Fibroblast of lung (primary cell): ENCODE measurements at regions not wholly inside any gene's neighbourhood (a gene's known extent, or its start where the extent isn't known, plus 50 kb on each side); places are given as distances from the start of the nearest gene placed in this dataset.

Source experiments
- DNase-seq, 2 donors: peaks; one replicate each; pipeline versions ENCODE4 v3.0.0 to v3.0.0-alpha.2; 2010; ENCODE audit warnings: low read depth in 2 of 2
- H2AFZ ChIP-seq: 2 replicates; pipeline ENCODE4 v1.5.1; 2012; ENCODE audit warnings: low read length, control low read depth, inconsistent platforms
- H3K27ac ChIP-seq: 2 replicates; pipeline ENCODE4 v1.5.1; 2011; ENCODE audit warnings: low read length, control low read depth; ENCODE audit not compliant: insufficient read depth
- H3K27me3 ChIP-seq: 2 replicates; pipeline ENCODE4 v1.5.1; 2011; ENCODE audit warnings: mild to moderate bottlenecking, low read length; ENCODE audit not compliant: control insufficient read depth, insufficient read depth
- H3K36me3 ChIP-seq: 2 replicates; pipeline ENCODE4 v1.5.1; 2011; ENCODE audit warnings: low read length; ENCODE audit not compliant: control insufficient read depth, insufficient read depth
- H3K4me1 ChIP-seq: 2 replicates; pipeline ENCODE4 v1.5.1; 2011; ENCODE audit warnings: low read length; ENCODE audit not compliant: control insufficient read depth, insufficient read depth; ENCODE audit errors: extremely low read depth
- H3K4me2 ChIP-seq: 2 replicates; pipeline ENCODE4 v1.5.1; 2011; ENCODE audit warnings: low read length, control low read depth; ENCODE audit not compliant: insufficient read depth; ENCODE audit errors: extremely low read depth
- H3K4me3 ChIP-seq, 4 experiments: fragments of 200-600 bp in 1 of 4; sonication (generic) in 1 of 4; replicated peaks in 1 of 4; 2 replicates each; pipeline ENCODE4 v1.5.1; 2011 to 2016; ENCODE audit warnings: low read length in 4 of 4, low read depth in 3 of 4, mild to moderate bottlenecking in 3 of 4, control low read depth in 2 of 4, inconsistent platforms in 1 of 4, mixed read lengths in 1 of 4; ENCODE audit not compliant: insufficient read depth in 1 of 4; ENCODE audit errors: control extremely low read depth in 1 of 4
- H3K79me2 ChIP-seq: 2 replicates; pipeline ENCODE4 v1.5.1; 2012; ENCODE audit warnings: mild to moderate bottlenecking, low read length, inconsistent platforms; ENCODE audit not compliant: control insufficient read depth, insufficient read depth
- H3K9ac ChIP-seq: 2 replicates; pipeline ENCODE4 v1.5.1; 2011; ENCODE audit warnings: mild to moderate bottlenecking, low read length, control low read depth; ENCODE audit not compliant: insufficient read depth
- H3K9me3 ChIP-seq: 2 replicates; pipeline ENCODE4 v1.5.1; 2012; ENCODE audit warnings: low read depth, low read length; ENCODE audit not compliant: control insufficient read depth, insufficient read depth
- H4K20me1 ChIP-seq: 2 replicates; pipeline ENCODE4 v1.5.1; 2011; ENCODE audit warnings: low read length; ENCODE audit not compliant: control insufficient read depth, insufficient read depth; ENCODE audit errors: extremely low read depth
- CTCF ChIP-seq, 2 donors: IDR thresholded peaks in 1 of 2; conservative IDR thresholded peaks in 1 of 2; 1 replicate in 1 of 2; 2 replicates in 1 of 2; pipeline ENCODE4 v1.5.1; 2011 to 2012; ENCODE audit warnings: low read length in 2 of 2, control low read depth in 1 of 2, inconsistent platforms in 1 of 2, low read depth in 1 of 2, mild to moderate bottlenecking in 1 of 2
- EZH2 ChIP-seq: IDR thresholded peaks from 2 replicates; pipeline ENCODE4 v1.5.1; 2012; ENCODE audit warnings: low read length, control low read depth, mild to moderate bottlenecking; ENCODE audit errors: missing control alignments

- no peak overlapping the region for H2AFZ ChIP-seq
- no peak for DNase-seq
- H3K4me3 ChIP-seq, result no peak overlapping the region
- H3K9me3 ChIP-seq, result no peaks in the 10 kb centered on the region
- no peak overlapping the region for H3K9ac ChIP-seq
- H4K20me1 ChIP-seq, result no peaks in the 10 kb centered on the region
- H3K79me2 ChIP-seq, result no peaks in the 10 kb centered on the region
- no peaks in the 10 kb centered on the region for H3K36me3 ChIP-seq
- H3K27me3 ChIP-seq, result no peaks in the 10 kb centered on the region
- no peak overlapping the region for H3K27ac ChIP-seq
- TF ChIP-seq CTCF (conservative IDR thresholded peaks at IDR 0.05 in 1 of 2, IDR thresholded peaks at IDR 0.05 in 1 of 2; ENCODE audit: low read depth in 1 of 2, low read length in 2 of 2) (no peak), EZH2 (no peak)
- no peak overlapping the region for H3K4me2 ChIP-seq
- no peaks in the 10 kb centered on the region for H3K4me1 ChIP-seq
These were observed 1032.7 kb upstream of the TENM4 start for GRCh38 chr11:80473562-80473961.

- no peak for DNase-seq
- no peak overlapping the region for H3K9ac ChIP-seq
- H3K36me3 ChIP-seq, result no peaks in the 10 kb centered on the region
- no peaks in the 10 kb centered on the region for H3K9me3 ChIP-seq
- no peaks in the 10 kb centered on the region for H4K20me1 ChIP-seq
- H3K27me3 ChIP-seq, result no peaks in the 10 kb centered on the region
- H3K4me1 ChIP-seq, result no peaks in the 10 kb centered on the region
- no peaks in the 10 kb centered on the region for H3K79me2 ChIP-seq
- no peak overlapping the region for H3K27ac ChIP-seq
- no peak for TF ChIP-seq CTCF (conservative IDR thresholded peaks at IDR 0.05 in 1 of 2, IDR thresholded peaks at IDR 0.05 in 1 of 2; ENCODE audit: low read depth in 1 of 2, low read length in 2 of 2)
- TF ChIP-seq EZH2, result no peak
- H2AFZ ChIP-seq, result no peak overlapping the region
- H3K4me2 ChIP-seq, result no peak overlapping the region
- no peak overlapping the region for H3K4me3 ChIP-seq
These were observed 1029.0 kb upstream of the TENM4 start for GRCh38 chr11:80469871-80470270.

- no peak overlapping the region for H3K4me3 ChIP-seq
- no peak overlapping the region for H3K9ac ChIP-seq
- H4K20me1 ChIP-seq, result no peaks in the 10 kb centered on the region
- no peaks in the 10 kb centered on the region for H3K27me3 ChIP-seq
- no peak for DNase-seq
- H3K79me2 ChIP-seq, result no peaks in the 10 kb centered on the region
- TF ChIP-seq CTCF (conservative IDR thresholded peaks at IDR 0.05 in 1 of 2, IDR thresholded peaks at IDR 0.05 in 1 of 2; ENCODE audit: low read depth in 1 of 2, low read length in 2 of 2) (no peak), EZH2 (no peak)
- no peak overlapping the region for H3K4me2 ChIP-seq
- no peaks in the 10 kb centered on the region for H3K36me3 ChIP-seq
- H3K27ac ChIP-seq, result no peak overlapping the region
- H2AFZ ChIP-seq, result no peak overlapping the region
- H3K4me1 ChIP-seq, result no peaks in the 10 kb centered on the region
- no peaks in the 10 kb centered on the region for H3K9me3 ChIP-seq
These were observed 1025.7 kb upstream of the TENM4 start for GRCh38 chr11:80466570-80466969.
